Right renal pelvis (tissue), 4 donors: ENCODE measurements at regions not wholly inside any gene's neighbourhood (a gene's known extent, or its start where the extent isn't known, plus 50 kb on each side); places are given as distances from the start of the nearest gene placed in this dataset.
"Not testable (repeated sequence)": the region's sequence is repeated elsewhere in the genome, so short reads cannot be mapped to it uniquely, and the experiment has no call there.

Experiments used
- DNase-seq, 4 donors: peaks; one replicate each; pipeline ENCODE4 v3.0.0-alpha.2; 2013; ENCODE audit warnings: low read depth in 4 of 4, low spot score in 3 of 4, missing footprints in 1 of 4

- DNase-seq = not testable (repeated sequence)
Measured at GRCh38 chr3:195635898-195636685, 52.4 kb upstream of the APOD start.

- DNase-seq = not testable (repeated sequence)
Measured at GRCh38 chr3:195635262-195635873, 51.6 kb upstream of the APOD start.

- not testable (repeated sequence) for DNase-seq
Measured at GRCh38 chr3:195634426-195635261, 50.9 kb upstream of the APOD start.
